MCF 10A (cell line): ENCODE measurements at regions not wholly inside any gene's neighbourhood (a gene's known extent, or its start where the extent isn't known, plus 50 kb on each side); places are given as distances from the start of the nearest gene placed in this dataset.

ENCODE experiments used
- BruUV-seq: library from RNA; stranded (reverse); fragments of 400-500 nt; replicated peaks from 2 replicates; lab custom pipeline; 2021; lab: Mats Ljungman, UMichigan
- CTCF ChIA-PET: fragments of 300-600 bp; sonication (Branson Sonifier 250); formaldehyde crosslinking; extraction: SDS; loops from one replicate; lab custom pipeline; 2021; ENCODE audit warnings: antibody characterized with exemption, inconsistent platforms; lab: Yijun Ruan, JAX
- POLR2A ChIA-PET: fragments of 300-600, 350-650 bp; sonication (Branson Sonifier 250); formaldehyde crosslinking; extraction: SDS; loops from one replicate; lab custom pipeline; 2020; ENCODE audit warnings: antibody characterized with exemption, inconsistent platforms; lab: Yijun Ruan, JAX
- DNase-seq: peaks from one replicate; pipeline ENCODE4 v3.0.0-alpha.2; 2018; ENCODE audit not compliant: unreplicated experiment
- H3K27ac Mint-ChIP-seq: one replicate; pipeline ENCODE4 v1.8.0; 2022; ENCODE audit warnings: mild to moderate bottlenecking, low read depth, mixed read lengths; ENCODE audit not compliant: unreplicated experiment
- H3K27me3 Mint-ChIP-seq: one replicate; pipeline ENCODE4 v1.8.0; 2022; ENCODE audit warnings: mixed read lengths; ENCODE audit not compliant: insufficient read depth, unreplicated experiment
- H3K36me3 Mint-ChIP-seq: one replicate; pipeline ENCODE4 v1.8.0; 2022; ENCODE audit warnings: mild to moderate bottlenecking, moderate library complexity, mixed read lengths; ENCODE audit not compliant: insufficient read depth, unreplicated experiment
- H3K4me1 Mint-ChIP-seq: one replicate; pipeline ENCODE4 v1.8.0; 2022; ENCODE audit warnings: mixed read lengths; ENCODE audit not compliant: insufficient read depth, unreplicated experiment
- H3K4me3 Mint-ChIP-seq: one replicate; pipeline ENCODE4 v1.8.0; 2022; ENCODE audit warnings: mild to moderate bottlenecking, moderate library complexity, mixed read lengths; ENCODE audit not compliant: unreplicated experiment
- H3K9me3 Mint-ChIP-seq: one replicate; pipeline ENCODE4 v1.8.0; 2022; ENCODE audit warnings: mixed read lengths; ENCODE audit not compliant: unreplicated experiment
- CTCF ChIP-seq: fragments of 200-600 bp; IDR thresholded peaks from one replicate; pipeline ENCODE4 v1.8.0; 2022; ENCODE audit warnings: antibody characterized with exemption, mild to moderate bottlenecking; ENCODE audit not compliant: unreplicated experiment
- intact Hi-C: fragments of 100-400 bp; cut with micrococcal nuclease; formaldehyde crosslinking; loops from 2 replicates; pipeline ENCODE4 v1.14.1; 2022

- no TSS peak for BruUV-seq
- Mint-ChIP-seq H3K36me3 (no peaks in the 10 kb centered on the region), H3K27ac (no peak overlapping the region), H3K4me1 (no peaks in the 10 kb centered on the region), H3K27me3 (no peaks in the 10 kb centered on the region), H3K9me3 (peaks cover 22% of the 10 kb centered on the region), H3K4me3 (no peak overlapping the region)
- ChIA-PET POLR2A (no interaction called here), CTCF (no interaction called here)
- intact Hi-C loops = no loop called here
- DNase-seq = no peak
- no peak for TF ChIP-seq CTCF
These were observed 181.9 kb downstream of the CTTN start for GRCh38 chr11:70580036-70580805.

GRCh38 chr11:70581991-70582885 lies 183.9 kb downstream of the CTTN start:
- no peak overlapping the region for H3K4me3 Mint-ChIP-seq
- ChIA-PET CTCF (interaction anchor here (0.7 kb wide), 1 partner anchor 218 kb away, joined by 3 read pairs; no protein-coding TSS in a partner anchor), POLR2A (no interaction called here)
- peaks cover 34% of the 10 kb centered on the region for H3K9me3 Mint-ChIP-seq
- H3K27me3 Mint-ChIP-seq = no peaks in the 10 kb centered on the region
- no peaks in the 10 kb centered on the region for H3K4me1 Mint-ChIP-seq
- no peak for DNase-seq
- H3K27ac Mint-ChIP-seq = no peak overlapping the region
- TF ChIP-seq CTCF = no peak
- intact Hi-C loops = no loop called here
- H3K36me3 Mint-ChIP-seq = no peaks in the 10 kb centered on the region
- BruUV-seq = no TSS peak

- Mint-ChIP-seq H3K27me3 (no peaks in the 10 kb centered on the region), H3K27ac (no peak overlapping the region), H3K36me3 (no peaks in the 10 kb centered on the region), H3K4me3 (no peak overlapping the region), H3K9me3 (peaks cover 39% of the 10 kb centered on the region), H3K4me1 (no peaks in the 10 kb centered on the region)
- ChIA-PET CTCF (no interaction called here), POLR2A (no interaction called here)
- BruUV-seq = no TSS peak
- no peak for DNase-seq
- intact Hi-C loops = no loop called here
- TF ChIP-seq CTCF = no peak
These were observed 184.7 kb downstream of the CTTN start for GRCh38 chr11:70582886-70583641.
